CD4-positive, alpha-beta T cell (primary cell): ENCODE measurements at regions not wholly inside any gene's neighbourhood (a gene's known extent, or its start where the extent isn't known, plus 50 kb on each side); places are given as distances from the start of the nearest gene placed in this dataset.

ENCODE experiments used
- ATAC-seq: fragments of 200-7000 bp; cut with Tn5 transposase; one replicate; pipeline ENCODE4 v1.10.0; 2022; ENCODE audit warnings: mild to moderate bottlenecking; ENCODE audit not compliant: poor library complexity
- CTCF ChIA-PET: fragments of 350-600 bp; sonication (Branson Sonifier 250); formaldehyde crosslinking; loops from one replicate; lab custom pipeline; 2021; ENCODE audit warnings: antibody characterized with exemption, inconsistent platforms; lab: Charles Lee
- POLR2A ChIA-PET: fragments of 350-600 bp; sonication (Branson Sonifier 250); formaldehyde crosslinking; loops from one replicate; lab custom pipeline; 2021; ENCODE audit warnings: antibody characterized with exemption, inconsistent platforms; lab: Charles Lee
- DNase-seq, 14 experiments: peaks; one replicate each; pipeline ENCODE4 v3.0.0-alpha.2; 2013 to 2020; ENCODE audit warnings: mixed read lengths in 2 of 14
- H3K27ac ChIP-seq, 2 donors: one replicate each; pipeline versions ENCODE4 v1.5.1 to v1.7.0; 2013; ENCODE audit warnings: low read length in 2 of 2, low read depth in 1 of 2, mild to moderate bottlenecking in 1 of 2
- H3K27me3 ChIP-seq, 2 experiments: 1 replicate in 1 of 2; 2 replicates in 1 of 2; pipeline versions ENCODE4 v1.6.1 to v1.7.0; 2013; ENCODE audit warnings: low read length in 2 of 2, control low read depth in 1 of 2, mild to moderate bottlenecking in 1 of 2, moderate library complexity in 1 of 2; ENCODE audit not compliant: insufficient read depth in 2 of 2, control insufficient read depth in 1 of 2
- H3K36me3 ChIP-seq: one replicate; pipeline ENCODE4 v1.6.1; 2013; ENCODE audit warnings: low read length, control low read depth; ENCODE audit not compliant: insufficient read depth
- H3K4me1 ChIP-seq: one replicate; pipeline ENCODE4 v1.6.1; 2013; ENCODE audit warnings: low read length, control low read depth; ENCODE audit not compliant: insufficient read depth
- H3K4me3 ChIP-seq: one replicate; pipeline ENCODE4 v1.5.1; 2013; ENCODE audit warnings: mild to moderate bottlenecking, low read length, moderate library complexity
- H3K9me3 ChIP-seq, 2 experiments: 1 replicate in 1 of 2; 2 replicates in 1 of 2; pipeline versions ENCODE4 v1.6.1 to v1.7.0; 2013; ENCODE audit warnings: low read length in 2 of 2, mild to moderate bottlenecking in 2 of 2, control low read depth in 1 of 2, moderate library complexity in 1 of 2; ENCODE audit not compliant: control insufficient read depth in 1 of 2, insufficient read depth in 1 of 2
- H3K27ac Mint-ChIP-seq: one replicate; pipeline ENCODE4 v1.8.0; 2020; ENCODE audit warnings: mixed read lengths
- H3K27me3 Mint-ChIP-seq: one replicate; pipeline ENCODE4 v1.8.0; 2021; ENCODE audit warnings: mixed read lengths
- H3K36me3 Mint-ChIP-seq: one replicate; pipeline ENCODE4 v1.8.0; 2021; ENCODE audit warnings: low read depth, mixed read lengths
- H3K4me1 Mint-ChIP-seq: one replicate; pipeline ENCODE4 v1.8.0; 2021; ENCODE audit warnings: low read depth, mixed read lengths
- H3K4me3 Mint-ChIP-seq: one replicate; pipeline ENCODE4 v1.8.0; 2020; ENCODE audit warnings: mild to moderate bottlenecking, mixed read lengths
- H3K9me3 Mint-ChIP-seq: one replicate; pipeline ENCODE4 v1.8.0; 2020; ENCODE audit warnings: mixed read lengths
- intact Hi-C, 2 experiments: fragments of 100-400 bp; cut with DNase I in 1 of 2; cut with micrococcal nuclease in 1 of 2; formaldehyde crosslinking; loops; one replicate each; pipeline versions ENCODE4 v1.15.1 to v1.9.0; 2023 to 2025; cut with DNase I, micrococcal nuclease
- TF ChIP-seq, protein P1 (sequence below): fragments of 200-600 bp; IDR thresholded peaks from one replicate; pipeline ENCODE4 v1.8.0; 2022; ENCODE audit warnings: antibody characterized with exemption, mild to moderate bottlenecking

GRCh38 chr5:42930934-42931333 lies 109.2 kb downstream of the ANXA2R start:
- no peak for ATAC-seq
- intact Hi-C loops: no loop called here
- Histone ChIP-seq H3K27ac (no peak overlapping the region), H3K4me3 (no peak overlapping the region), H3K9me3 (no peaks in the 10 kb centered on the region), H3K27me3 (no peaks in the 10 kb centered on the region), H3K36me3 (no peaks in the 10 kb centered on the region), H3K4me1 (no peaks in the 10 kb centered on the region)
- CTCF ChIA-PET: no interaction called here
- no peak for DNase-seq
- H3K9me3 Mint-ChIP-seq: no peaks in the 10 kb centered on the region
- no peaks in the 10 kb centered on the region for H3K27me3 Mint-ChIP-seq
- no peak overlapping the region for H3K27ac Mint-ChIP-seq
- H3K4me1 Mint-ChIP-seq: no peaks in the 10 kb centered on the region
- no peak overlapping the region for H3K4me3 Mint-ChIP-seq
- POLR2A ChIA-PET: no interaction called here
- TF ChIP-seq, protein P1, sequence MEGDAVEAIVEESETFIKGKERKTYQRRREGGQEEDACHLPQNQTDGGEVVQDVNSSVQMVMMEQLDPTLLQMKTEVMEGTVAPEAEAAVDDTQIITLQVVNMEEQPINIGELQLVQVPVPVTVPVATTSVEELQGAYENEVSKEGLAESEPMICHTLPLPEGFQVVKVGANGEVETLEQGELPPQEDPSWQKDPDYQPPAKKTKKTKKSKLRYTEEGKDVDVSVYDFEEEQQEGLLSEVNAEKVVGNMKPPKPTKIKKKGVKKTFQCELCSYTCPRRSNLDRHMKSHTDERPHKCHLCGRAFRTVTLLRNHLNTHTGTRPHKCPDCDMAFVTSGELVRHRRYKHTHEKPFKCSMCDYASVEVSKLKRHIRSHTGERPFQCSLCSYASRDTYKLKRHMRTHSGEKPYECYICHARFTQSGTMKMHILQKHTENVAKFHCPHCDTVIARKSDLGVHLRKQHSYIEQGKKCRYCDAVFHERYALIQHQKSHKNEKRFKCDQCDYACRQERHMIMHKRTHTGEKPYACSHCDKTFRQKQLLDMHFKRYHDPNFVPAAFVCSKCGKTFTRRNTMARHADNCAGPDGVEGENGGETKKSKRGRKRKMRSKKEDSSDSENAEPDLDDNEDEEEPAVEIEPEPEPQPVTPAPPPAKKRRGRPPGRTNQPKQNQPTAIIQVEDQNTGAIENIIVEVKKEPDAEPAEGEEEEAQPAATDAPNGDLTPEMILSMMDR: no peak
- no peaks in the 10 kb centered on the region for H3K36me3 Mint-ChIP-seq

- Mint-ChIP-seq H3K36me3 (no peaks in the 10 kb centered on the region), H3K9me3 (no peaks in the 10 kb centered on the region), H3K27me3 (no peaks in the 10 kb centered on the region), H3K27ac (no peak overlapping the region), H3K4me3 (no peak overlapping the region), H3K4me1 (no peaks in the 10 kb centered on the region)
- intact Hi-C loops: no loop called here
- ChIA-PET POLR2A (no interaction called here), CTCF (no interaction called here)
- no peaks in the 10 kb centered on the region for H3K27me3 ChIP-seq
- H3K27ac ChIP-seq: no peak overlapping the region
- TF ChIP-seq, protein P1: no peak
- no peak for DNase-seq
- H3K4me3 ChIP-seq: no peak overlapping the region
- ATAC-seq: no peak
- H3K9me3 ChIP-seq: peaks cover 0 to 1% of the 10 kb centered on the region in 2 experiments
- no peaks in the 10 kb centered on the region for H3K4me1 ChIP-seq
- H3K36me3 ChIP-seq: no peaks in the 10 kb centered on the region
Observed at GRCh38 chr5:42929871-42930270, 110.2 kb downstream of the ANXA2R start.

- DNase-seq (no peak), ATAC-seq (no peak)
- no peaks in the 10 kb centered on the region for H3K4me1 ChIP-seq
- intact Hi-C loops: no loop called here
- H3K27me3 Mint-ChIP-seq: no peaks in the 10 kb centered on the region
- no peaks in the 10 kb centered on the region for H3K36me3 Mint-ChIP-seq
- no peak overlapping the region for H3K4me3 Mint-ChIP-seq
- no peak overlapping the region for H3K4me3 ChIP-seq
- H3K27me3 ChIP-seq: no peaks in the 10 kb centered on the region
- TF ChIP-seq, protein P1: no peak
- no peak overlapping the region for H3K27ac Mint-ChIP-seq
- no peaks in the 10 kb centered on the region for H3K36me3 ChIP-seq
- peaks cover 0 to 11% of the 10 kb centered on the region in 2 experiments for H3K9me3 ChIP-seq
- ChIA-PET POLR2A (no interaction called here), CTCF (no interaction called here)
- H3K27ac ChIP-seq: no peak overlapping the region
- H3K9me3 Mint-ChIP-seq: no peaks in the 10 kb centered on the region
- no peaks in the 10 kb centered on the region for H3K4me1 Mint-ChIP-seq
Observed at GRCh38 chr5:42927730-42928129, 112.4 kb downstream of the ANXA2R start.
